HG03097 (cell line): ENCODE measurements at regions not wholly inside any gene's neighbourhood (a gene's known extent, or its start where the extent isn't known, plus 50 kb on each side); places are given as distances from the start of the nearest gene placed in this dataset.

ENCODE experiments used
- ATAC-seq: cut with Tn5 transposase; IDR thresholded peaks from one replicate; pipeline ENCODE4 v1.9.1; 2021; ENCODE audit not compliant: unreplicated experiment, low FRiP score

DNA sequence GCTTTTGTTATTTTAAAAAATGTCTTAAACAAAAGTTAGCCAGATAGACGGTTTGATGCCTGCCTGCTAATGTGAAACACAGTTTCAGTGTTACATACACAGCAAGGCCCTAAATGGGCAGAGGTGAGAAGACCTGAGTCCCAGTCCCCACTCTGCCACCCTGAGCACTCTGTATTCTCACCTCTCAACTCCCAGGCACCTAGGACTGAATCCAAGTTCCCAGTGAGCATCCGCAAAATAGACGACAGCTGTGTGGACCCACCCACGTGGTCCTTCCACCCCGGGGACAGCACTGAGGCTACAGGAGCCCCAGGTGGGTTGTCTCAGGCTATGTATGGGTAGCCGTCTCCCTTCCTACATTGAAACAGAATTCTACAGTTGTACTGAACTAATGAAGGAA is 111.5 kb downstream of the RPL27A start:
- ATAC-seq: no peak

DNA sequence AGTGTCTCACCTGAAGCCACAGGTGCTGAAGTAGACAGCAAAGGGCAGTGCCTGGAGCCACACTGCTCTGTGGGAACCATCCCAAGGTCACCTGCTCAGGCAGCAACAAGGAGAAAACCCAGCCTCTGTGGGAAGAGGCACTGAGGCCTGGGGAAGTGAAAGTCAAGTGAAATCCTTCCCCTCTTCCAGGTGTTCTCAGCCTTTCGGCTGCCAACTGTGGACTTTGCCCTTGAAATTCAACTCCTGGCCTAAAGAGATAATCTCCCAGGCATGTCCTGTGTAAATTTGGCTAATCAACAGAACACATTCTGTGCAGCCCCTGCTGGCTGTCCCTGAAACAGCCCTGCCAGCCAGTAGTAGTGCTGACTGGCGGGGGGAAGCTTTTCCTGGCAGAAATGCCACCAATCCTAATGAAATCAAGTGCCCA is 112.1 kb downstream of the RPL27A start:
- no peak for ATAC-seq

DNA sequence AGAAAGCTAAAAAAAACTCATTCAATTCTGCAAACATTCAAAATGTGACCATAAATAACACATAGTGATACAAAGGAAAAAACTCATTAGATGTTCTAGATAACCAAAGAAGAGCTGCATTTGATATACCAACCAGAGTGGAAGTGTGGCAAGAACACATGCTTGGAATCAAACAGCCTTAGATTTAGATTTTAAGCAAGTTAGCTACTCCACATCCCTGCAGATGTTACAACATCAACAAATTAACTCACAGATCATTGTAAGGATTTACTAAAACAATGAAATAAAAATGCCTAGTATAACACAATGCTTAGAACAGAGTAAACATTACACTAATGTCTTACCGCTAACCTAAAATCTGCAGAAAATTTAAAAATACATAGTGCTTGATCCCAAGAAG is 114.0 kb upstream of the AKIP1 start:
- no peak for ATAC-seq

DNA sequence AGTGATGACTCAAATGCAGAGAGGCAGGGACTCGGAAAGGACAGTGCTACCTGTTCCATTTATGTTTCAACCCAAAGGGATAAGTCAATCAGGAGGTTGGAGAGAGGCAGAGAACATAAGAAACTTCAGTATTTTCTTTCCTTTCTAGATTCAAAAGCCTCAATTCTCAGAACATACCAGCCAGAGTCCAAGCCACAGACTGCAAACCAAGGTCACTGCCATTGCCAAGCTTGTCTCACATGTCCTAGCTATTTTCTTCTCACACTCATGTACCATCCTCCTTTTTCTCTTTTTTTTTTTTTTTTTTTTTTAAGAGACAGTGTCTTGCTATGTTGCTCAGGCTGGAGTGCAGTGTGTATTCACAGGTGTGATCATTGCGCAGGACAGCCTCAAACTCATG is 111.7 kb upstream of the AKIP1 start:
- ATAC-seq: no peak

DNA sequence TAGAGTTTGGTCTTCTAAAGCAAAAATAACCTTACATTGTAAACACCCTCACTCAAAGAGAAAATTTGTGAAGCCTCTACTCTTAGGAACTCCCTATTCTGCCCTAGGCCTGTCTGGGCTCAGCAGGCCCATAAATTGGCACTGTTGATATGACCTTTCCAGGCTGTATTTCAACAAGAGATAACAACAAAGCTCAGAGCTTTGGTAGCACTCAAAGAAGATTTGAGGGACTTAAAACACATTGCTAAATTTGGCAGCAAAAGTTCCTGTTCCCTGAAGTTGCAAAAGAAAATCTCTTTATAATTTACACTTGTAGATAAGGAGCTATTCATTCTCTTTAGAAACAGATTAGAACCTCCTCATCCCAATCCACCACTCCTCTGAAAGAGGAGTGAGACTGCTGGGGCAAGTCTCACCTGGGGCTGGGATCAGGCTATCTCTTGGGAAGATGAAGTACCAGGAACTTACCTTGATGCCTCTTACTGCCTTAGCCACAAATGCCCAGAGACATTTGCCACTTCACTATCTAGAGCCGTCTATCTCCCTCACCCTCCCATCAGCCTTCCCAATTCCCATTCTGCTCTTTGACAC is 110.4 kb upstream of the AKIP1 start:
- no peak for ATAC-seq

DNA sequence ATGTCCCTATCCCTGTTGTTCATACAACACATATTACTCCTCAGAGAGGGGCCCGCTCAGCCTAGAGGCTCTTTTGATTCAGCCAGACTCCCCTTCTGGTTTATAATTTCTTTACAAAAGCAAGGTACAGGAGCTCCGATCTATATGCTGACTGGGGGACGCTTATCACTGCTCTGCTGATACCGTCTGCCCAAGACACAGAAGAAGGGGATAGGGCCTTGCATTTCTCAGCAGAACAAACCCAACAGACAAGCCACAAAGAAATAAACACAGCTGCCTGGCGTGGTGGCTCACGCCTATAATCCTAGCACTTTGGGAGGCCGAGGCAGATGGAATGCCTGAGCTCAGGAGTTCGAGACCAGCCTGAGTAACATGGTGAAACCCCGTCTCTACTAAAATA is 109.9 kb upstream of the AKIP1 start:
- no peak for ATAC-seq

DNA sequence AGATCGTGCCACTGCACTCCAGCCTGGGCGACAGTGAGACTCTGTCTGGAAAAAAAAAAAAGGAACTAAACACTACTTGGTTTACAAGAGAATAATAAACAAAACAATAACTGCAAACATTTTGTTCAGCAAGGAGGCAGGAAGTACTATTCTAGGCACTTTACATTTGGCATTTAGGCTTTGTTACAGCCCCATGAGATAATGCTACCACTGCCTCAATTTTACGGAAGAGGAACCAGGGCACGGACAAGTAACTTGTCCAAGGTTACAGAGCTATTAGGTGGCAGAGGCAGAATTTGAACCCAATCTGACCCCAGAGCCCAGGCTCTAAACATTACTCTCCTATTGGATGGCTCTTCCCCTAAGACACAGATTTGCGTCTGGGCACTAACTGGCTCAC is 108.7 kb upstream of the AKIP1 start:
- ATAC-seq: no peak

DNA sequence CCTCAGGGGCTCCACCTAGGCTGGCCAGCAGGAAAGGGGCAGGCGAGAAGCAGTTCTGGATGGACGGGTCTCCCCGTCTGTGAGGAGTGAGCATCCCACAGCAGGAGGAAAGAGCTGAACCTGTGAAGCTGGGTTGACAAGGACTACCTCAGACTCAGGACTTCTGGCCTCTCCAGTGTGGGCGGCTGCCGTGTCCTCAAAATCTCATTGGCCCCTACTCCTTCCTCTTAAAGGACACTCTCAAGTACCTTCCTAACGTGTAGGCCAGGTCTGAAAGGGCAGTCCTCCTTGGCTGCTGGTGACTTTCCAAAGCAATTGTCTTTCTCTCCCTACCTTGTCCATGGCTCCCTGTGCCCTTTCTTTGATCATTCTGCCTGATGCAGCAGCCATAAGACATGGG is 107.0 kb upstream of the AKIP1 start:
- ATAC-seq: no peak

DNA sequence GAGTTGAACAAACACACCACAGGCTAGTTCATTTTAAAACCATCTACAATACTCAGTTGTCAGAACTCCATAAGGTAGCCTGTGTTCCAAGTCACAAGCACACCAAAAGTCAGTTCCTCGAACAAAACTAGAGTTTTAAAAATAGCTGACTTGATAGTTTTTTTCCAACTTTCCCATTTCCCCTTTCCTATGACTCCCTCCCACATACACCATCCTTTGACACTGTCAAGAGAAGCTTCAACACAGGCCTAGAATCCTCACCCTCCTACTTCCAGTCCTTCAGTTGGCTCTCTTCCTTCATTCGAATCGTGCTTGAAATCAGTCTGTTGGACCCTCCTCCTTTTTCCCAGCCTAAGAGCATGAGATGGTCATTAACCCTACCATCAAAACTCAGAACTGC is 105.7 kb upstream of the AKIP1 start:
- ATAC-seq: no peak

DNA sequence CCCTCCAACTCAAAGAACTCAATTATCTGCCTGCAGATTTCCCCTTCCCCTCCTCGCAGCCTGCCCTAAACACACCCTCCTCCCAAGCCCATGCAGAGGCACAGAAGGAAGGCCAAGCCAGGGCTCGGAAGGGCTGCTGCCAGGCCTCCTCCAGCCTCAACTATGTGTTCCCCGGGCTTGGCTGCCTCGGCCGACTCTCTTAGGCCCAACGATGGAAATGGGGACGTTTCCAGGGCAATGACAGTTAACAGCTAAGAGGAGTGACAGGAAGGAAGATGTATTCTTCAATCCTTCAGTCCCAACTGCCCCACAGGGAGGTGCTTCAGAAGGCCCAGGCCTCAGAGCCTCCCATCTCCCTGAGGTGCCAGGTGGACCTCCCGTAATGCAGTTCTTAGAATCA is 104.0 kb upstream of the AKIP1 start:
- no peak for ATAC-seq

DNA sequence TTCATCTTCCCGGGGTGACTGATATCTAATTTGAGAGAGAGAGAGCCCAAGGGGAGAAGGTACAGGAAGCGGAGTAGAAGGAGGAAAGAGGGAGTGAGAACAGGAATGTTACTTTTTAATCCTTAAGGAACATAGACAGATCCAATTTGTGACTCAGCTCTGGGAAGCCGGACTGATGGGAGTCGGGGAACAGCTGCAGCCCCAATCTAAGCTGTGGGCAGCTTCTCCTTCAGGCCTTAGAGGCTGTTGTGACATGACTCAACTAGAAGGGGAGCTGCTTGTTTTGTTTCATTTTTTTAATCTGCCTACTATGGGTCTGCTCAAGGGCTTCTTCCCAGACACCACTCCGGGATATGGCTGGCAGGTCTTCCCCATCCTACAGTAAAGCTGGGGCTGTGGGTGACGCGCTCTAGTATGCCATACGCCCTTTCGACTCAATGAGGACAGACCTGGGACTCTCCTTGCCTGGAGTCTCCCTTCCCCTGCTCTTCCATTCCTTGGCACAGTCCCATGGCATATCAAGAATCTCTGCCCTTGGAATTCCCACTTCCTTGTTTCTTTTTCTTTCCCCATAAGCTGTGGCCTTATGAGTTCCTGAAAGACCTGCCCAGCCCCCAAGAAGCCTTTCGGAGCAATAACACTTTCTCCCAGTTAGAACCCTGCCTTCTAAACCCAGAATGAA is 103.3 kb upstream of the AKIP1 start:
- ATAC-seq: no peak

DNA sequence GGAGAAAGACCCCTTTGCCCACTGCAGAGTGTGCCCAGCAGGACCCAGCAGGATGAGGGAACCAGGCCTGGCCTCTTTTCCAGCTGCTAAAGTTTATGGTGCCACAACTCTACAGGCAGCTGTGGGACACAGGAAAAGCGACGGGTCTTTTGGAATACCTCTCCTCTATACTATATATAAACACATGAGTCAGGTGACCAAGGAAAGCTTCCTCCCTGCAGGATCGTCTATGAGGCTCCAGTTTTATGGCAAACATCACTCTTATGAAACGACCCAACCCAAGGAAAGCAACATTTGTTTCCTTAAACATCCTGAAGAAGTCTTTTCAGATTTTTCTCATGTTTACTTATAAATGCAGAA is 102.8 kb upstream of the AKIP1 start:
- no peak for ATAC-seq

DNA sequence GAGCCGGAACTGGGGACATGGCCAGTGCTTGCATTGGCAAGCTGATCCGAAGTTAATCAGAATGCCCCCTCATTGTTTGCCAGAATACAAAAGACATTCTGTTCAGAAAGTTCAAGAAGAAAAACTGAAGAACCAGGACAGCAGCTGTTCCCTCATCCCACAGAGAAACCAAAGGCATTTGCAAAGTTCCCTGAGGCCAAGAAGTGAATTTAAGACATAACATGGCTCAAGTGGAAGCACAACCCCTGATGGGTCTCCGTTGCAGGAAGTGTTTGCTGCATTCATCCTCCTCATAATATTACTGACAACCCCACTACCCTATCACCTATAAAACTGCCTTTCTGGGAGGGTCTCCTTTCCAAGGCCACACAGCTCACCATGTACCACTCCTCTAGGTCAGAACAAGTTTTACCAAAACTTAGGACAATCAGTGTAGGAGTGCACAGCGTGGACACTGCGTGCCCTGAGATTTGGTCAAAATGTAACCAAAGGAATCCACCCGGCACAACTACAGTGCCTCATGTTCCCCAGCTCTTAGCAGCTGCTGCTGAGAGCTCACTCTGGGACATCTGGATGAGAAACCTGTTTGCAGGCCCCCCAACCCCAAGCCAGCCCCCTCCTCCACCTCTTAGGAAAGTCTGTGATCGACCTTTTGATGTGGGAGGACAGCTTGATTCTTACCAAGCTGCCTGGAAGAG is 101.6 kb upstream of the AKIP1 start:
- no peak for ATAC-seq

DNA sequence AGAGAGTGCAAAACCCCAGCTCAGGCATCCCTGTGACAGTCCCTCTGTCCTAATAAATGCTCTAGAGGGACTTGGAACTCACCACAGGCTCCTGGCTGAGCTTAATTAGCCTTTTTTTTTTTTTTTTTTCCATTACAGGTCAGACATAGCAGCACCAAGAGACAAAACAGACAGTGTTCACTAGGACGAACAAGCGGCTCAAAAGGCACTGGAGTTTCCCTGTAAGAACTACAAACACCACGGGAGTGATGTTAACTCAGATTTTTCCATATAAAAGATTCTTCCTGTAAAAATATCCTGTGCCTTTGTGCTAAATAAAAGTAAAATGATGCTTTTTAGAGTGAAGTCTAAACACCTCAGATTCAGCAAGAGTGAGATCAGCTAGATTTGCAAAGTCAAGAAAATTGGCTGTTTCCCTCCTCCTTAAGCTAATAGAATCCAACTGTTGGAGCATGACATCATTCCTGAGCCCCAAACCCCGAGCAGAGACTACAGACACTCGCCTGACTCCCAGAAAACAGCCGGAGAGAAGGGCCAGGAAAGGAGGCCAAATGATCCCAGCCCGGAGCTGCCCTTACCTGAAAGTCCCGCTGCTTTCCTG is 101.0 kb upstream of the AKIP1 start:
- no peak for ATAC-seq

DNA sequence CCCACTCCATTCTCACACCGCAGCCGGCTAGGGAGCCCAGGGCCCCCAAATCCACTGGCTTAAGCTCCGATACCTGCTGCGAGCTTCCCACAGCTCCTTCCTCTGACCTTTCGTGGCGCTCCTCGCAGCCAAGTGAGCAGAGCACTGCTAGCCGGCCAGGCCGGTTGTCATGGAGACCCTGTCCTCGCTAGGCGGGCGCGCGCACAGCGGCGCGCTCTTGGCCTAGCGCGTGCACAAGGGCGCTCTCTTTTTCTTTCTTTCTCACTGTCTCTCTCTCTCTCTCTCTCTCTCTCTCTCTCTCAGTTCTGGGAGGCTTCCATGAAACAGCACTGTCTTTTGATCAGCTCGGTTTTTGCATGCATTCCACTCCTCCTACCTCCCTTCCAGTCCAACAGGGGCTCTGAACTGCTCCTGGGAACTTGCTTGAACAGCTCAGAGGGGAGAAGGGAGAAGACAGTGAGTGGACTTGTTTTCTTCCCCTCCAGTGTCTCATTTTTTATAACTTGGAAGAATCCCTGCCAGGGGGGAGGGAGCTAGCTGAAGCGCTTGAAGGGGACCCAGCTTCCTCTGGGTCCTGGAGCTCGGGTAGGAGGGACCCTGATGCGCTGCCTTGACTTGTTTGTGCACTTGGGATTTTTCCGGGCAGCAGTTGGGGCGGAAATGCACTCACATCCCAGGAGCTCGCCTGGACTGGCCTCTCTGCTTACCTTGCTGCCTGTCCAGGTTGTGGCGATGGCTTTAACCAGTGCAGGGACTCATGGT is 100.3 kb upstream of the AKIP1 start:
- ATAC-seq: no peak

DNA sequence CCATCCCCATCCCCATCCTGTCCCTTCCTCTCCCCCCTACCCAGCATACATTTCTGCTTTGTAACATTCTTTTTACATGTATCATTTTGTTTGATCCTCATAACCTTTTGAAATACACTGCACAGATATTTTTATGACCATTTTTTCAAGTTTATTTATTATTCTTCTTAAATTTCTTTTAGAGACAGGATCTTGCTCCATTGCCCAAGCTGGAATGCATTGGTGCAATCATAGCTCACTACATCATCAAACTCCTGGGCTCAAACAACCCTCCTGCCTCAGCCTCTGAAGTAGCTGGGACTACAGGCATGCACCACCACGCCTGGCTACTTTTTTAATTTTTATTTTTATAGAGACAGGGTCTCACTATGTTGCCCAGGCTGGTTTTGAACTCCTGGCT is 99.4 kb upstream of the AKIP1 start:
- ATAC-seq: no peak

DNA sequence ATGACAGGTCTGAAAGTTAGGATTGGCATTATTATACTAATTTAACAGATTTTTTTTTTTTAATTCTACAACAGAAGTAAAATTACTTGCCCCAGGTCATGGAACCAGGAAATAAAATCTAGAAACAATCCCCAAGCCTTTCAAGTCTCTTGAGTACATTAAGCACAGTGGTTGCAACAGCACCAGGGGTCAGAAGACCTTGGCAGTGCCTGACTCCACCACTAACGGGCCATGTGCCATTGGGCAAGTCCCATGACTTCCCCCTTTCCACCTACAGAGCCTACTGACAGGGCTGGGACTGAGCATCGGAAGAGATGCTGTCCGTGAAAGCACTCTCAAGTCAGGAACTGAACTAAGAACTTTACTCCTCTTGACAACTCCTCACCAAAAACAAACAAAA is 98.6 kb upstream of the AKIP1 start:
- ATAC-seq: no peak

DNA sequence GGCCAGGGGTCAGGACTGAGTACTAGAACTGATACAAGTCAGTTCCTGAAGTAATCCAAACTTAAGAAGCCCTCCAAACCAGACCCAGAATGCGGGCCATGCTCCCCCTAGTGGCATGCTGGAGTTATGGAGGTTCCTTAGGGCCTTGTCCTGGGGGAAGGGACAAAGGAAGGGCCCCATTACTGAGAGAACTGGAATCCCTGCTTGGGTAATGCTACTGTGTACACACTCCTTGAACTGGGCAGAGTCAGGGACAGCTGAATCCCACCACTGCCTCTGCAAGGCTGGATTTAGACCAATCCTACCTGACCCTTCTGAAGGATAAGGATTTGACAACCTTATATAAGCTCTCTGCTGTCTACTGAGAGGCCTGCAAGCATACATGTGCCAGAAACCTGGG is 97.3 kb upstream of the AKIP1 start:
- no peak for ATAC-seq

DNA sequence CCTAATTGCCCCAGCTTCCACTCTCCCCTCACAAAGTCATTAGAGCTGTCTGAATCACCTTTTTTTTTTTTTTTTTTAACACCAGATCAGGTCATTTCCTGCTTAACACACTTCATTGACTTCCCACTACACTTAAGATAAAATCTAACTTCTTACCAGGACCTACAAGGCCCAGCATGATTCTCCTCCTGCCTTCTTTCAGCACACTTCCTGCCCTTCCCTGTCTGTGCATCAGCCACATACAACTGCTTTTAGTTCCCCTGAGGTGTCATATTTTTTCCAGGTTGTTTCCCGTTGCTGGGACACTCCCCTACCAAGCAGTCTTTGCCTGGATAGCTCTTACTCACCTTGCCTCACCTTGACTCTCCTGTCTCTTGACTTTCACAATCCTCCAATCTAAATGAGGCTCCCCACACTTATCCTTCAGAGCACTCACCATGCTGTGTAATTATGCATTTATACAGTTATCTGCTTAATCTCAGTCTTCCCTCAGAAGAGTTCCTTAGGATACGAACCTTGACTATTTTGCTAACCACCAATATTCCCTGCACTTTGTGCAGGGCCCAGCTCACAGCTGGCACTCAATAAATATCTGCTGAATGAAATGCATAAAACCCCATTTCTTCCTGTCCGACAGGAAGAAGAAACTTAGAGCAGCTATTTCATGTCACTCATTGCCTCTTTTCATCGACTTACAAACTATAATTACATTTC is 96.6 kb upstream of the AKIP1 start:
- no peak for ATAC-seq

DNA sequence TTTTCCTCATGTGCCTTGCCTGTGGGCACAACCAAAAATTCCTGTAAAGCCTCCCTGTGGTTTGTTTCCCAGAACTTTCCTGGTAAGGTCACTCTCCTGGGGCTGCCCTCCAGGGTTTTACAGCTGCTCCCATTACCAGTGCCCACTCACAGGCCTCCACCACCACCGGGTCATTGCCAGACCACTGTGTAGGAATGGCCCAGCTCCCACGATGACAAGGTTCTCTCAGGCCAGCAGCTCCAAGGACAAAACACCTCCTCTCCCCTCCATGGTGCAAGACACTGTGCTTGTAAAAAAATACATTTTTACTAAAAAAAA is 96.1 kb upstream of the AKIP1 start:
- no peak for ATAC-seq

DNA sequence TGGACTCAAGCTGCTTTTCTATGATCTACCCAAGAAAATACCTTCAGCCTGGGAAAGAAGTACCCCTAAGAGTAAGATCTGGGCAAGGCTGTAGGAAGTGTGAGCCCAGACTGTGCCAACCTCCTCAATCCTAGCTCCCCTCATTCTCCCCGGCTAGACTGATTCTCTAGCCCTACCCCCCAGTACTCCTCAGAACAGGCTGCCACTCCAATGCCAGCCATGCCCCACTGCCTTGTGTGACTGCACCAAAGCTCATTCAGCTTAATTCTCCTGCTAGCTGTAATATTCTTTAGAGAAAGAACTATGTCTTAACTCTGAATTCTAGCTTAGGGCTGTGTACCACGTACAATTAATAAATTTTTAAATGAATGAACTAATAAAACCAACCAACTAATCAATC is 92.6 kb upstream of the AKIP1 start:
- no peak for ATAC-seq
